ENCODE measurements at regions not wholly inside any gene's neighbourhood (a gene's known extent, or its start where the extent isn't known, plus 50 kb on each side); places are given as distances from the start of the nearest gene placed in this dataset.

- FAIRE-seq, result no peak
- Histone ChIP-seq H3K27ac (no peak overlapping the region), H3K4me3 (no peak overlapping the region), H3K9me3 (peaks cover 16% of the 10 kb centered on the region), H3K4me2 (no peak overlapping the region), H3K4me1 (no peaks in the 10 kb centered on the region)
- no peak for ATAC-seq
- ChIA-PET POLR2A (no interaction called here), CTCF (interaction anchor here (1.2 kb wide), 1 partner anchor 12 kb away, joined by 3 read pairs; no protein-coding TSS in a partner anchor)
- 14% methylated on average over 1 of the region's 1 CpG for WGBS (ENCODE audit: missing lambda C conversion rate)
- no peak for TF ChIP-seq SREBF2 (IDR thresholded peaks at IDR 0.05)
- TF ChIP-seq KDM5A (IDR thresholded peaks at IDR 0.05), result no peak
- no peak for TF ChIP-seq NFE2L2 (conservative IDR thresholded peaks at IDR 0.05; ENCODE audit: low read length)
- TF ChIP-seq HEYL (CRISPR knock-in tag; IDR thresholded peaks at IDR 0.05), result no peak
- TF ChIP-seq POLR2AphosphoS2 (conservative IDR thresholded peaks at IDR 0.05; ENCODE audit: low read length), result no peak
- TF ChIP-seq HOXB5 (CRISPR knock-in tag; IDR thresholded peaks at IDR 0.05), result no peak
- TF ChIP-seq NR3C1 (IDR thresholded peaks at IDR 0.05), result no peak
- TF ChIP-seq EHMT2 (IDR thresholded peaks at IDR 0.05; ENCODE audit: low read depth), result no peak
- TF ChIP-seq FOXS1 (CRISPR knock-in tag; IDR thresholded peaks at IDR 0.05), result no peak
- TF ChIP-seq HOXA7 (CRISPR knock-in tag; IDR thresholded peaks at IDR 0.05), result no peak
- TF ChIP-seq RCOR1 (IDR thresholded peaks at IDR 0.05; ENCODE audit: low read depth, low read length), result no peak
- no peak for TF ChIP-seq RARB (CRISPR knock-in tag; IDR thresholded peaks at IDR 0.05)
- TF ChIP-seq RNF2 (IDR thresholded peaks at IDR 0.05; ENCODE audit: borderline replicate concordance, low read depth), result no peak
- TF ChIP-seq HDAC2 (IDR thresholded peaks at IDR 0.05), result no peak
- TF ChIP-seq MAFK (IDR thresholded peaks at IDR 0.05; ENCODE audit: partially characterized antibody), result no peak
- TF ChIP-seq USF2 (IDR thresholded peaks at IDR 0.05), result no peak
- TF ChIP-seq FOSL2 (IDR thresholded peaks at IDR 0.05), result no peak
- TF ChIP-seq FOSL2 (CRISPR knock-in tag; IDR thresholded peaks at IDR 0.05), result no peak
- TF ChIP-seq BHLHE40 (IDR thresholded peaks at IDR 0.05; ENCODE audit: low read depth, low read length), result no peak
- TF ChIP-seq ZFP36 (IDR thresholded peaks at IDR 0.05; ENCODE audit: borderline replicate concordance, partially characterized antibody), result no peak
- no peak for DNase-seq (ENCODE audit: low read depth in 1 of 2, low spot score in 1 of 2)
Measured at GRCh38 chr2:106631281-106631680, 144.1 kb downstream of the CD8B2 start.

- ATAC-seq (peak; percentile 54 to 69; a peak in 5 of 6 replicates), DNase-seq (ENCODE audit: low read depth in 1 of 2, low spot score in 1 of 2) (peak in 1 of 2 experiments; percentile 39), FAIRE-seq (no peak)
- 0% methylated on average over 1 of the region's 1 CpG for WGBS (ENCODE audit: missing lambda C conversion rate)
- peak; percentile 67 for TF ChIP-seq SMC3 (IDR thresholded peaks at IDR 0.05)
- TF ChIP-seq KDM1A (IDR thresholded peaks at IDR 0.05; ENCODE audit: low read depth), result no peak
- peak; percentile 68 to 86 for TF ChIP-seq RAD21 (conservative IDR thresholded peaks at IDR 0.05 in 1 of 2, IDR thresholded peaks at IDR 0.05 in 1 of 2)
- TF ChIP-seq, protein P1, sequence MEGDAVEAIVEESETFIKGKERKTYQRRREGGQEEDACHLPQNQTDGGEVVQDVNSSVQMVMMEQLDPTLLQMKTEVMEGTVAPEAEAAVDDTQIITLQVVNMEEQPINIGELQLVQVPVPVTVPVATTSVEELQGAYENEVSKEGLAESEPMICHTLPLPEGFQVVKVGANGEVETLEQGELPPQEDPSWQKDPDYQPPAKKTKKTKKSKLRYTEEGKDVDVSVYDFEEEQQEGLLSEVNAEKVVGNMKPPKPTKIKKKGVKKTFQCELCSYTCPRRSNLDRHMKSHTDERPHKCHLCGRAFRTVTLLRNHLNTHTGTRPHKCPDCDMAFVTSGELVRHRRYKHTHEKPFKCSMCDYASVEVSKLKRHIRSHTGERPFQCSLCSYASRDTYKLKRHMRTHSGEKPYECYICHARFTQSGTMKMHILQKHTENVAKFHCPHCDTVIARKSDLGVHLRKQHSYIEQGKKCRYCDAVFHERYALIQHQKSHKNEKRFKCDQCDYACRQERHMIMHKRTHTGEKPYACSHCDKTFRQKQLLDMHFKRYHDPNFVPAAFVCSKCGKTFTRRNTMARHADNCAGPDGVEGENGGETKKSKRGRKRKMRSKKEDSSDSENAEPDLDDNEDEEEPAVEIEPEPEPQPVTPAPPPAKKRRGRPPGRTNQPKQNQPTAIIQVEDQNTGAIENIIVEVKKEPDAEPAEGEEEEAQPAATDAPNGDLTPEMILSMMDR (IDR thresholded peaks at IDR 0.05), result peak; percentile 69
- no peak for TF ChIP-seq KDM5A (IDR thresholded peaks at IDR 0.05)
- Histone ChIP-seq H3K4me3 (no peak overlapping the region), H3K9me3 (no peaks in the 10 kb centered on the region), H3K4me1 (peaks cover 19% of the 10 kb centered on the region), H3K4me2 (no peak overlapping the region; the same call in 2 of the 3 replicates), H3K27ac (no peak overlapping the region)
- ChIA-PET POLR2A (no interaction called here), CTCF (interaction anchor here (0.7 to 1.4 kb wide), 7 partner anchors 9 to 1292 kb away, joined by 3 to 8 read pairs (median 3); no protein-coding TSS in a partner anchor)
Measured at GRCh38 chr2:106638043-106638442, 150.9 kb downstream of the CD8B2 start.

GRCh38 chr2:106638580-106638979 is 151.4 kb downstream of the CD8B2 start:
- H3K9me3 ChIP-seq, result no peaks in the 10 kb centered on the region
- peak overlapping the region; percentile 2; the same call in 1 of the 3 replicates for H3K4me2 ChIP-seq
- H3K27ac ChIP-seq, result no peak overlapping the region
- no peak for DNase-seq (ENCODE audit: low read depth in 1 of 2, low spot score in 1 of 2)
- no peak for ATAC-seq
- FAIRE-seq, result no peak
- H3K4me1 ChIP-seq, result peaks cover 19% of the 10 kb centered on the region
- no peak for TF ChIP-seq JUNB (IDR thresholded peaks at IDR 0.05)
- TF ChIP-seq RAD21 (conservative IDR thresholded peaks at IDR 0.05 in 1 of 2, IDR thresholded peaks at IDR 0.05 in 1 of 2), result no peak
- no peak for TF ChIP-seq TFCP2L1 (CRISPR knock-in tag; IDR thresholded peaks at IDR 0.05)
- TF ChIP-seq FOSL2 (IDR thresholded peaks at IDR 0.05), result no peak
- TF ChIP-seq FOSL2 (CRISPR knock-in tag; IDR thresholded peaks at IDR 0.05), result no peak
- TF ChIP-seq ZSCAN20 (CRISPR knock-in tag; IDR thresholded peaks at IDR 0.05), result no peak
- TF ChIP-seq CBX8 (IDR thresholded peaks at IDR 0.05), result no peak
- TF ChIP-seq TP53 (CRISPR knock-in tag; IDR thresholded peaks at IDR 0.05), result no peak
- H3K4me3 ChIP-seq, result no peak overlapping the region
- CTCF ChIA-PET, result interaction anchor here (0.7 to 1.4 kb wide), 7 partner anchors 9 to 1291 kb away, joined by 3 to 8 read pairs (median 3); no protein-coding TSS in a partner anchor
- POLR2A ChIA-PET, result no interaction called here
